Testis (tissue), 2 donors: ENCODE measurements at regions not wholly inside any gene's neighbourhood (a gene's known extent, or its start where the extent isn't known, plus 50 kb on each side); places are given as distances from the start of the nearest gene placed in this dataset.

Source experiments
- DNase-seq: peaks from one replicate; pipeline ENCODE4 v3.0.0-alpha.2; 2019
- H3K27ac ChIP-seq, 2 donors: fragments of 200-600 bp; sonication (generic); one replicate each; pipeline ENCODE4 v1.5.1; 2019
- H3K27me3 ChIP-seq: fragments of 200-600 bp; sonication (generic); one replicate; pipeline ENCODE4 v1.5.1; 2019
- H3K36me3 ChIP-seq: fragments of 200-600 bp; sonication (generic); one replicate; pipeline ENCODE4 v1.5.1; 2017; ENCODE audit warnings: low read depth; ENCODE audit errors: missing control alignments
- H3K4me1 ChIP-seq: fragments of 200-600 bp; sonication (generic); one replicate; pipeline ENCODE4 v1.5.1; 2019
- H3K4me3 ChIP-seq, 2 donors: fragments of 200-600 bp; sonication (generic); one replicate each; pipeline ENCODE4 v1.5.1; 2017 to 2019
- H3K9me3 ChIP-seq: fragments of 200-600 bp; sonication (generic); one replicate; pipeline ENCODE4 v1.5.1; 2017
- CTCF ChIP-seq, 3 experiments: fragments of 450-650 bp in 2 of 3; fragments of 200-600 bp in 1 of 3; sonication (generic) in 1 of 3; IDR thresholded peaks; one replicate each; pipeline ENCODE4 v1.5.1; 2016 to 2019; ENCODE audit warnings: antibody characterized with exemption in 3 of 3, mild to moderate bottlenecking in 2 of 3, moderate library complexity in 1 of 3
- POLR2A ChIP-seq: fragments of 450-650 bp; IDR thresholded peaks from one replicate; pipeline ENCODE4 v1.6.1; 2017; ENCODE audit warnings: antibody characterized with exemption, mild to moderate bottlenecking, moderate library complexity
- WGBS, 2 donors: methylation state at CpG; one replicate each; pipeline ENCODE4 v1.1.5; 2018; 5-methylcytosine and 5-hydroxymethylcytosine counted together
- intact Hi-C: fragments of 100-400 bp; cut with DNase I; formaldehyde crosslinking; loops from one replicate; pipeline ENCODE4 v1.15.1; 2023; ENCODE audit warnings: low total_unique reads

GRCh38 chr2:3040496-3041140 is 337.0 kb downstream of the EIPR1 start:
- no peak for TF ChIP-seq CTCF (IDR thresholded peaks at IDR 0.05)
- no peak for TF ChIP-seq POLR2A
- WGBS, 2 donors, result 34 to 49% methylated on average over 17 of the region's 17 CpGs

GRCh38 chr2:3040066-3040428 is 337.6 kb downstream of the EIPR1 start:
- intact Hi-C loops, result no loop called here
- Histone ChIP-seq H3K9me3 (no peaks in the 10 kb centered on the region), H3K4me1 (no peaks in the 10 kb centered on the region), H3K27me3 (no peaks in the 10 kb centered on the region), H3K36me3 (no peaks in the 10 kb centered on the region), H3K4me3 (no peak overlapping the region), H3K27ac (no peak overlapping the region)
- no peak for DNase-seq
- TF ChIP-seq POLR2A (no peak), CTCF (IDR thresholded peaks at IDR 0.05) (no peak)
- WGBS, 2 donors, result 88 to 89% methylated on average over 2 of the region's 2 CpGs

More at GRCh38 chr2:3040496-3041140, 337.0 kb downstream of the EIPR1 start:
- no peak overlapping the region for H3K4me3 ChIP-seq
- no peaks in the 10 kb centered on the region for H3K4me1 ChIP-seq
- intact Hi-C loops, result no loop called here
- no peaks in the 10 kb centered on the region for H3K27me3 ChIP-seq
- H3K27ac ChIP-seq, result no peak overlapping the region
- H3K36me3 ChIP-seq, result no peaks in the 10 kb centered on the region
- no peaks in the 10 kb centered on the region for H3K9me3 ChIP-seq
- no peak for DNase-seq

GRCh38 chr2:3039188-3040065 is 338.2 kb downstream of the EIPR1 start:
- intact Hi-C loops, result no loop called here
- Histone ChIP-seq H3K36me3 (no peaks in the 10 kb centered on the region), H3K27me3 (no peaks in the 10 kb centered on the region), H3K4me1 (no peaks in the 10 kb centered on the region), H3K27ac (no peak overlapping the region), H3K9me3 (no peaks in the 10 kb centered on the region), H3K4me3 (no peak overlapping the region)
- DNase-seq, result no peak
- WGBS, 2 donors, result 93 to 95% methylated on average over 16 of the region's 16 CpGs
- TF ChIP-seq POLR2A, result no peak
- TF ChIP-seq CTCF (IDR thresholded peaks at IDR 0.05), result no peak

- H3K9me3 ChIP-seq, result no peaks in the 10 kb centered on the region
- intact Hi-C loops, result no loop called here
- TF ChIP-seq CTCF (IDR thresholded peaks at IDR 0.05) (no peak), POLR2A (no peak)
- H3K27me3 ChIP-seq, result no peaks in the 10 kb centered on the region
- no peak overlapping the region for H3K4me3 ChIP-seq
- no peak for DNase-seq
- 89 to 96% methylated on average over 12 of the region's 12 CpGs for WGBS, 2 donors
- H3K4me1 ChIP-seq, result no peaks in the 10 kb centered on the region
- no peaks in the 10 kb centered on the region for H3K36me3 ChIP-seq
- H3K27ac ChIP-seq, result no peak overlapping the region
Measured at GRCh38 chr2:3038636-3039035, 339.0 kb downstream of the EIPR1 start.
